NAMALWA (cell line): ENCODE measurements at regions not wholly inside any gene's neighbourhood (a gene's known extent, or its start where the extent isn't known, plus 50 kb on each side); places are given as distances from the start of the nearest gene placed in this dataset.
"Not testable (repeated sequence)": the region's sequence is repeated elsewhere in the genome, so short reads cannot be mapped to it uniquely, and the experiment has no call there.

Experiments
- DNase-seq: peaks from one replicate; pipeline ENCODE4 v3.0.0-alpha.2; 2015; ENCODE audit warnings: low spot score

DNA sequence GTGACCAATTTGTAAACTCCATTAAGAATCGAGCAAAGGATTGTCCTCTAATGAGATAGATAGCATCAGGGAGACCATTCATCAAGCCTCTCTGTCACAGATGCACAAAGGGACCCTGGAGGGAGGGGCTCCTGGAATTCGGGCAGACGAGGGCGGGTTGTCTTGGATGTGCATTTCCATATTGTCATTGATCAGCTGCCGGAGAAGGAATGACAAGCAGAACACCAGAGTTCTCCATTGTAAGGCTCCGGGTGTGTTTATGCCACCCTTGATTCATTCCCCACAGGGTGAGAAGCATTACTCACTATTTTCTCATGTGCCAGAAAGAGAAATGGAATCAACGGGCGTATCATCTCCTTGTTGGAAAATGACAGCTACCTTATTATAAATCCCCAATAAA lies 167.5 kb downstream of the EBLN2 start:
- DNase-seq = no peak

DNA sequence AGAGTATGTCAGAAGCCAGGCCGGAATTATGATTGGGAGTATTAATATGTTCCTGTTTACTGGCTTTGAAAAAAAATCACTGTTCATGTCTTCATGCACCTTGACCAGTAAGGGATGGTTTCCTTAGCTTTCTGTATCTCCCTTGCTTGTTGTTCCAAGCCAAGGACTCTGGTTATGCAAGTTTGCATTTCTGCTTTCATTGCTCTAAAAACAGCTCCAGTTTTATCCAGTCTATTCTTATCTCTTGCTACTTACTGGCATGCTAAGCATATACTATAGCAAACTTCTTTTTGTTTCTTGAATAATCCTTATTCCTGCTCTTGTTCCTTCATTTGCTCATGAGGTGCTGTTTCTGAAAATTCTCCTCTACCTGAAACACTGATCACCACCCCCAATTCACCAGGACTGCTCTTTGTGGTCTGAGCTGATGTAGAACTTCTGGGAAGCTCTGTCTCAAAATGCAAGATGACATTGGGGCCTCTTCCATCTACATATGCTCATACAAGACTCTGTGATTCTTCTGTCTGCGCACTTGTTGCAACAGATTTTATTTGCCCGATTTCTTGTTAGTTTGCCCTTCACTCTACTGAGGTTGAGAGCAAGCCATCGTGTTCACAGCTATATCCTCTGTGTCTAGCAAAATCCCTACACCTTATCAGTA lies 173.0 kb downstream of the EBLN2 start:
- no peak for DNase-seq

DNA sequence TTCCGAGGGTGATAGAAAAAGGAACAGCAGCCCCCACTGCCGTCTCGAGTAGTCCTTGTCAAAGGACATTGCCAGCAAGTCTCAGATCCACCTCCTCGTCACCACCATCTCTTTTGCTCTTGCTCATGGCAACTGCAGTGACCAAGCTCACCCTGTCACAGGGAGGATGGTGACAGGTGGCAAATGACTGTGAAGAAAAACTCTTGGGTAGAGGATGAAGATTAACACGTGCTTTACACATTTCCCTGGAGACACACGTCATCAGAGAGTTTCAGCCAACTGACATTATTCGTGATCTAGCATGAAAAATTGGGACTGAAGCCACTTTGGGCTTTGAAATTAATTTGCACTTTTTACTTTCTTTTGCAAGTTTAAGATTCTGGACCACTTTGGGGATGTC lies 174.3 kb downstream of the EBLN2 start:
- DNase-seq = no peak

DNA sequence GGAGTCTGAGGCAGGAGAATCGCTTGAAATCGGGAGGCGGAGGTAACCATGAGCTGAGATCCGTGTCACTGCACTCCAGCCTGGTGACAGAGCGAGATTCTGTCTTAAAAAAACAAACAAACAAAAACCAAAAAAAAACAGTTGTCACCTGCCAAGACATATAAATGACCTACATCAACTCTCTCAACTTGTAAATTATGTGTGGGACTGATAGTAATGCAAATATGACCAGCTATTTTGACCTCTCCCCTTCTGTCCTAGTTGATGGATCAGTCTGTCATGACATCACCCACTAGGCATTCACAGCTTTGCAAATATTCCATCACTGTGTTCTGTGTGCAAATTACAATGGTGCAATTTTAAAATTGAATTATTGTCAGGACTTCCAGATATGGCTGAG lies 175.4 kb downstream of the EBLN2 start:
- DNase-seq = no peak

DNA sequence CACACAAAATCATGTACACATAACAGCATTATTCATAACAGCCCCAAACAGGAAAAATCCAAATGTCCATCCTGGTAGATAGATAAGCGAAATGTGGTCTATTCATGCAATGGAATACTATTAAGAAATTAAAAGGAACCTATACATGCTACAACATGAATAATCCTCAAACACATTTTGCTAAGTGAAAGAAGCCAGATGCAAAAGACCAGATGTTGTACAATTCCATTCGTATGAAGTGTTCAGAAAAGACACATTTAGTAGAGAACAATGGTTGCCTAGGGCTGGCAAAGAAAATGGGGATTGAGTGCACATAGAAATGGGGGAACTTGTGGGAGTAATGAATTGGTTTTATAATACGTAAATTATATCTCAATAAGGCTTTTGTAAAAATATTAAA lies 182.3 kb downstream of the EBLN2 start:
- DNase-seq = no peak

DNA sequence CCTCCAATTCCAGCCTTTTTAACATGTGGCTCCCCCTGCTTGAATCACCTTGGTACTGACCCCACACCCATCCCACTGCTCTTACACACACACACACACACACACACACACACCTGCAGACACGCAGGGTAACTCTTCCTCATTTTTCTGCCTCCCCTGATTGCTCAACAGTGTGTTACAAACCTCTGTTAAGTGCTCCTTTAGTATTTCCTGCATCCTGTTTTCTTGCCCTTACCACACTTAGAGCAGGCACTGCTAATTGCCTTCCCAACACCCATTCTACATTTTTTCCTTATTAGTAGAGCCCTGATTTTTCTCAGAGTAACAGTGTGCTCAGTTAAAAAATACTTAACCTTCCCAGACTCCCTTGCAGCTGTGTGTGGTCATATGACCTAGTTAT lies 184.0 kb downstream of the EBLN2 start:
- DNase-seq = no peak

DNA sequence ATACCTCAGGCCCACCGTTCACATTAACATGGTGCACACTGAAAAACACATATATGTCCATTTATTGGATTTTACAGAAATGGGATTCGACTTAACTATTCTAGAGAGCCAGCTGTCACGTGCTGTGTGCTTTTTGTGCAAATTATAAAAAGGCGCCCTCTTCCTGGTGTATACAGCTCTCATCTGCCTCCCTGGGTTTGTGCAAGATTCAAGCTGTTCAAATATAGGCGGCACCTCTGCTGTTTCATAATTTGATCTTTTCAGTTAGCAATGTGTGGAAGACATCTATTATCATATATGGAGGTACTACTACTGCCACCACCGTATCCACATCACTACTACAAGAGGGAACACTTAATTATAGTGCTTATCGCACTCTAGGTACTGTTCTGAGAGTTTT lies 187.6 kb downstream of the EBLN2 start:
- no peak for DNase-seq

DNA sequence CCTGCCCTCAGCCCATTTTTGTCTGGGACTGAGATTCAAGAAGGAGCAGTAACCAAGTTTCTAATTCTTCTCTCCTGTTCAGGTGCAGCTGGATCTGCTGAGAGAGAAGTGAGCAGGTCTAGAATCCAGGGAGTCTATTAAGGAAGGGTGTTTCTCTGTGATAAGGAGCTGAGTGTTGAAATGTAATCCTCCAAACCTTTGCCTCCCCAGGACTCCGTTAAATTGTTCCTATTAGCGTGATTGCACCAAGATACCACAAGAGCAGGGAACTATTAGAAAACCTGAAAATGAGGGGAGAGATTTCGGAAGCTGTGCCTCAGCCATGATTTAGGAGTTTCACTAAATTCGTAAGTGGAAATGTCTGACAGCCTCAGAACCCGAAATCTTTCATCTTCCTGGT lies 192.6 kb downstream of the EBLN2 start:
- no peak for DNase-seq

DNA sequence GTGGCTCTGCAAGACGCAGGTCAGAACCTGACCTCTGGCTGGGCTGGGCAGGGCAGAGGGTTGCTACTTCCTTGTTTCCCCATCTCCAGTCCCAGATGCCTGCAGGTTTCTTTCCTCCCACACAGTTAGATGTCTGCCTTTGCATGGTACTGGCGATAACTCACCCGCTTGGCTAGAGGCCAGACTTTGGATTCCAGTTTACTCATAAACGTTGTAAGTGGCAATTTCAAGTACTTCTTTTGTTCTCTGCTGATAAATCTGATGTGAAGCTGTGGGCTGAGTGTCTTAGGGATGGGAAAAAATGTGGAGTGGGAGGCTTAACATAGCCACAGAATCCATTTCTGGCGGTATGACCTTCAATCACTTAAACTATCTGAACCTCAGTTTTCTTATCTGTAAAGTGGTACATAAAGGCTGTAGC lies 194.2 kb downstream of the EBLN2 start:
- DNase-seq = no peak

DNA sequence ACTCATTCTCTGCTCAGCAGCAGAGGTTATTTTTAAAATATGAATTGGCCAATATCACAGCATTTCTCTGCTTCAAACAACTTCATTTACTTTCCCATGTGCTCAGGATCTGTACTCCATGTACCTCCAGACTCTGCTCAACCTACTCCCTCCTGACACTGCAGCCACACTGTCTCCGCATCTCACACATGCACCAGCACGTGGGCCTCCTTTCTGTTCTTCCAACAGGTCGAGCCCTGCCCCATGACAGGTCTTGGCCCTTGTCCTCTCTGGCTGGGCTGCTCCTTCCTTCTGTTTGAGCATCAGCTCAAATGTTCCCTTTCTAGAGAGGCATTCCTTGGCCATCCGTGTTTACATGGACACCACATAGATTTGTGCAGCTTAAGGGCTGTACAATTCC lies 195.7 kb downstream of the EBLN2 start:
- DNase-seq = no peak

DNA sequence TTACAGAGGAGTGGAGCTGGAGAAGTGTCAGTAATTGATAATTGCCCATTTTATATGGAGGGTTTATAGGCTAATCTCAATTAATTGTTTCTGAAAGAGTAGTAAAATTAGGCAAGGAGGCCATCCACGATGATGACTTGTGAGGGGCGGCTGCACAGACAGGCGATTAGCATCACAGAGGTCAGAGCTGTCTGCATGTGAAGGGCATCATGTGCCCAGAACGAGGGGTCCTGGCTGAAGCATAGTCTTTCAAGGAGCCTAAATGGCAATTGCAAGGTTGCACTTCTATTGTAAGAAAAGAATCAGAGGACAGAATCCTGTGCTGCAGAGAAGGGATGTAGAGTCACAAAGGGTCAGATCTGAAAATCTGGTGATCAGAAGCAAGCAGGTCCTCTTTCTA lies 196.6 kb downstream of the EBLN2 start:
- no peak for DNase-seq

DNA sequence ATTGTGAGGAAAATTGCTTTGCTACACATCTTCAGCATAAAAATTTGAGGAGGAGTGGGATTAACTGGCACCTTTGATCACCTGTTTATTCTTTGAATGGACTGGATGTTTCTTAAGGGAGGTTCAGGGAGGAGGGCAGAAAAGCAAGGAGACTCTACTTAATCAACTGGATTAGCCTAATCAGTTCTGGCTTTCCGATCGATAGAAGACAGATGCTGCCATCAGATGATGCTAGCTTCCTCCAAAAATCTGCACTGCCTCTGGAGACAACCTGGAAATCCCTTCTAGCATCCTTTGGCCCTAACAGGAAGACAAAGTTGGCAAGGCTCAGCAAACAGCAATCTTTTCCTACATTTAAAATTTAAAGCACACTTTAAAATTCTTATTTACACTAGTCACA lies 197.8 kb downstream of the EBLN2 start:
- DNase-seq = no peak

DNA sequence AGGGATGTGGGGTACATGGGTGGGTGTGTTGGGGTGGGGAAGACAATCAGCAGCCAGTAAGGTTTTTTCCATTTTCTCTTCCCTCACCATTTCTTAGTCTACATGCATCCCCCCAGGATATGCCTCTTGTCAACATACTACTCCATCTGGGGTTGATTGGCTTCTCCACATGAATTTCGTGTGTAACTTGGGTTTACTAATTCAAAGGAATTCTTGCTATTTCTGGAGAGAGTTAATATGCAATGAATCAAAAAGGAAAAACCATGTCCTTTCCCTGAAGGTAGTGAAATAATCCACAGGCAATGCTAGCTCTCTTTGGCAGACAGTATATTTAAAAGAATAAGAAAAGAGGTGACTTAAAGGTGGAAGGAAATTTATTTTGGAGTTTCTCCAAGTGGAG lies 198.4 kb downstream of the EBLN2 start:
- no peak for DNase-seq

DNA sequence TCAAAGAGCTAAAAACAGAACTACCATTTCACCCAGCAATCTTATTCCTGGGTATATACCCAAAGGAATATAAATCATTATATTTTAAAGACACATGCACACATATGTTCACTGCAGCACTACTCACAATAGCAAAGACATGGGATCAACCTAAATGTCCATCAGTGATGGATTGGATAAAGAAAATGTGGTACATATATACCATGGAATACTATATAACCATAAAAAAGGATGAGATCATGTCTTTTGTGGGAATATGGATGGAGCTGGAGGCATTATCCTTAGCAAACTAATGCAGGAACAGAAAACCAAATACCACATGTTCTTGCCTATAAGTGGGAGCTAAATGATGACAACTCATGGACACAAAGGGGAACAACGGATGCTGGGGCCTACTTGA lies 205.1 kb downstream of the EBLN2 start:
- not testable (repeated sequence) for DNase-seq

DNA sequence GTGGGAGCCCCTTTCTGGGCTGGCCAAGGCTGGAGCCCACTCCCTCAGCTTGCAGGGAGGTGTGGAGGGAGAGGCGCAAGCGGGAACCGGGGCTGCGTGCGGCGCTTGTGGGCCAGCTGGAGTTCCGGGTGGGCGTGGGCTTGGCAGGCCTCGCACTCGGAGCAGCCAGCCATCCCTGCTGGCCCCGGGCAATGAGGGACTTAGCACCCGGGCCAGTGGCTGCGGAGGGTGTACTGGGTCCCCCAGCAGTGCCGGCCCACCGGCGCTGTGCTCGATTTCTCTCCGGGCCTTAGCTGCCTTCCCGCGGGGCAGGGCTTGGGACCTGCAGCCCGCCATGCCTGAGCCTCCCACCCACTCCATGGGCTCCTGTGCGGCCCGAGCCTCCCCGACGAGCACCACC lies 207.7 kb downstream of the EBLN2 start:
- DNase-seq = not testable (repeated sequence)

DNA sequence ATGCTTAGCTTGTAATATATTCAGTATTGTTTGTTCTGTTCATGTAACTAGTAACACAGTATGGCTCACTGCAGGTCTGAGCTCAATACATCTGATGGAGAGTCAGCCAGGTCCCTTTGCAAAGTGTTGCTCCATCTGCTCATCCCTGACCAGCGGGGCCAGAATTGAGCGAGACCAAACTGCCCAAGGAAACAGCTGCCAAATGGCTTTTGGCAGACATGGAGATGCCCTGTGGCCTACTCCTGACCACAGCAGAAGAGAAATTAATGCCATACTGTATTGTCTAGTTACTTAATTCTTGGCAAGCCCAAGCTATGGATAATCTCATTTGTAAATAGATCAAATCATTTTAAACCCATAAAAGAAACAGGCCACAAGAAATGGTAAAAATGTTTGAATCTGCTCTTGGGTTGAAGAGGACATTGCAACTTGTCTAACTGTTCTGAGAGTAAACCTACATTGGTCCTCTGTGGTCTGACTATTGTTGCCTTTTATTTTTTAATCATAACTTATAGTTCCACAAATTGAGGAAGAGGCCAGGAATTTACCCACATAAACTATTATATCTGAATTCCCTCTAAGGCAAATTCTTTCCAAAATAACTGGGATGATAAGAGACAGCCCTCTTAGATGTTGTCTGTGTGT lies 209.5 kb downstream of the EBLN2 start:
- no peak for DNase-seq

DNA sequence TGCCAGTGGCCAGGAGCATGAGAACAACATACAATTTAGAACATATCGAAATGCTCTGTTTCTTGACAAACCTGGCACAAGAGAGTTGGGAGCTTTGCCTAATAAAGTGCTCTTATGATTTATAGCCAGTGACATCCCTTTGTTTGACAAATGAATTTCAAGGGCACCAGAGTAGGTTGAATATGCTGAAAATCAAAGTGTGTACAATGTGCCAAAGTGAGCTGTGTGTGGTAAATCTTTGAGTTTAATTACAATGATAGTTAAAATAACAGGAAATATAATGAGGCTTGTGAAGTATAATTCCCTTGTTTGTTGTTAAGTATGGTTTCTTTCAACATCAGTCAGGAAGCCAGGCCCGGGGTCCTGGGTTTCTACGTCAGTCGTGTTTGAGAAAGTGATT lies 211.9 kb downstream of the EBLN2 start:
- DNase-seq = no peak

DNA sequence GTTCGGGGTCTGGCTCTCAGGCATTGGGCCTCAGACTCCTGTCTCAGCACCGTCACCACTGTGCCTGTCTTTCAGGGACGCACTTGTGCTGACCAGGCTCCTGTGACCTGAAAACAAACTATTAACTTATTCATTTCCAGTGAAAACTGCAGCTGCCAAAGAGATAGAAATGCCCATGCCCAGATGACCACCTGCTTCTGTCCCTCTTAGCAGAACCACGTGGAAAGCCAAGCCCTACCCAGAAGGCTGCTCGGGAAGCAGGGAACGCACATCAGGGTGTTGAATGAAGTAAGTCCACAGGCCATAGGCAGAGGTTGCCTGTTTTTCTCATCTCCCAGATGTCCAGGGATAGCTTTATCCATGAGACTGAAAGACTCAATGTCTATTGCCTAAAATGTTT lies 219.3 kb downstream of the EBLN2 start:
- DNase-seq = no peak

DNA sequence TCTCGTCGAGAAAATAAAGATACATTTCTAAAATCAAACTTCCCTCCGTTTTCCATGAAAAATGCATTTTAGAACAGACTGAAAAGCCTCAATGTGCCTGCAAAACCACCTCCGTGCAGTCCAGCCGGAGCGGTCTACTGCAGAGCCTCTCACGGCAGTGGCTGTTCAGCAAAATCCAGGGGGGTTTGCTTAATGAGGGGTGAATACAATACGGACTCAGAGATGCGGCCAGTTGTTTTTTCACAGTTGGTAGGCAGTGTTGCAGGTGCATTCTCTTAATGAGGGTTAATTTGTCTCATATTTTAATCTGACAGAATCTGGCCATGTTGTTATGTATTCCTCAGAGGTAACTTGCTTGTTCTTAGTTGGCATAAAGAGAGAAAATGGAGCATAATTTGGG lies 223.0 kb downstream of the EBLN2 start:
- no peak for DNase-seq

DNA sequence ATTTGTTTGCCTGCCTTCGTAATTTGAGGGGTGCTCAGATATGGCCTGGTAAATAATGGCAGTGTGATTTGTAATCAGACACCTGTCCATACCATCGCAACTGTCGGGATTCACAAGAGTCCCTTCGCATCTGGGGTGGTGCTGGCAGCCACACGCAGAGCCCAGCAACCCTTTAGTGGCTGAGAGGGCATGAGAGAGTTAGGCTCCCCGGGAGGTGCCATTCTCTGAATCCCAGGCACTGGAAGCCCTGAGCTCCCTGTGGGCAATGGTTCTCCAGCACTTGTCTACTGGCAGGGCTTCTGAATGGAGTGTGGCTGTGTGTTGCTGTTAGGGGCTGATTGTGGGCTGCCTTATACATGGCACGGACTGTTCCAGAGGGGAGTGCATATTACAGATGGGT lies 230.1 kb downstream of the EBLN2 start:
- no peak for DNase-seq

DNA sequence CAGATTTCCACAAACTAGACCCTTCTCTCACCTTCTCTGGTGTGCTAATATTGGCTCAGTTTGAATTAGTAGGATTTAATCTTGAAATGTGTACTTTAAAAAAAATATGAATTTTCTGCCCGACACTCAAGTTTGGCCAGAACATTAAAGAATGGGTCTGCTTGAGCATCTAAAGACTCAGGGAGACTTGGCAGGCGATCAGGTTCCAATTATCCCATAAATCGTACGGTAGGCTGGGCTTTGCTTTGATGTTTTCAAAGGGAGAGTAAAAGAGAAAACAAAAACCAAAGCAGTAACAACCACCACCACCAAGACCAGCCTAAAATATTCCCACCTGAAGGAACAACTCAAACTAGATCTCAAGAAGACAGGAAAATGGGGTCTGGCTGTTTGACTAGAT lies 230.8 kb downstream of the EBLN2 start:
- DNase-seq = no peak

DNA sequence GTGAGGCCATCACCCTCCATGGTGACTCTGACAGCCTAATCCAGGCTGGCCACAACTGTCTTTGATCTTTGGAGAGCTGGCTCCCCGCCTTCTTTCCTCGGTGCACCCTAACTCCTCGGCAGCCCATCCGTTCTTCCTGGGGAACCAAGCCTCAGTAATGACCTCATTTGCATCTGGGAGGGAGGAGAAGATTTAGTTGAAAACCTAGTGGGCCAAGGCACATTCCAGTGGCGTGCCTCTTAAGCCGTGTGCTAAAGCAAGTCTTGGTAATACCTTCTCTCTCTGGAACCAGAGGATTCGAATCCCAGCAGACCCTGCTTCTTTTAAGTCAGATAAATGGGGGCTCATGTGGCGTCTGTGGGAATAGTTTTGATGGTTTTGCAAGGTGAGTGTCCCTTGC lies 233.1 kb downstream of the EBLN2 start:
- DNase-seq = no peak

DNA sequence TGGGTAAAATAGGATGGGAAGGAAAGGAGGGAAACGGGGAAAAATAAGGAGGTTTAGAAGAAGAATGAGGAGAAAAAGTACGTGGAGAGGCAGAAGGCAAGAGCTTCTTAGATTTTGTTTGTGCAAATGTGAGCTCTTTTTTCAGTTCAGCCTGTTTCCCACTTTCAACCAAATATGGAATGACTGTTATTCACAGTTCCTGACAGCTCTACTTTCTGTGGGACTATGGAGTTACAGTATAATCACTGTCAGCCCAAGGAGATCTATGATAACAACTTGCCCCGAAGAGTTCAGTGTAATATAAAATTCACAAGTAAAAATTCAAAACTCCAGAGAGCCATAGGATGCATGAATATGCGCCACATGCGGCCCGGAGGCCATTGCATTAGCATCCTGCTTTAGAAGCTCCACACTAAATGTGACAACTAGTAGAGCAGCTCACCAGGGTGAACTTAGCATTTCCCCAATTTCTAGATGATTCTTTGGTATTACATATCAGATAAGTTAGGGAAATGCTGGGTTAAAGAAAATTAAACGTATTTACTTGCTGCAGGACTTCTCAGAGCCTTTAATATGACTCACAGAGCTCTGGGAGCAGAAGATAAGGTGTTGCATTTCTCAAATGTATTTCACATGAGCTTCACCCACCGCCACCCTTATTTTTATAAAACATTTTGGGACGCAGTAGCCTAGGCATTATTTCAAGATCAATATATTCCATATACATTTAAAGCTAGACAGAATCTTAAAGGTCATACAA lies 234.6 kb downstream of the EBLN2 start:
- no peak for DNase-seq

DNA sequence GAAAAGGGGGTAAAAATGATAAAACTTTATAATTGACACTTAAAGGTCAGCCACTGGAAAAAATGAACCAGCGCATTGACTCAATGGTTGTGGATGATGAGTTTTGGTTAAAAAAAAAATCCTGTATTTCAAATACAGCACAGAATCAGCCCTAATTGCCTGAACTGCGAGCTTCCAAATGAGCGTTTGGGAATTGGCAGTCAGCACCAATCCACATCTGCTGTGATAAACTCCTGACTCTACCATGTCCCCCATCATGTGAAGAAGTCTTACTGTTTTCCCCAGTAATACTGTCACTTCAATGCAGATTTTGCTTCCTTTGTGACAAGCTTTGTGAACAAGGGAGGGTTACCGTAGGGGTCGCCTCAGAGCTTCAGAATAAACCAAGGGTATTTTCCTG lies 235.4 kb downstream of the EBLN2 start:
- no peak for DNase-seq
